Activated T-helper 9 cell treated with anti-CD3 and anti-CD28 coated beads, Interleukin-2, amount 50 U/mL, for 16 hours (primary cell): ENCODE measurements at regions not wholly inside any gene's neighbourhood (a gene's known extent, or its start where the extent isn't known, plus 50 kb on each side); places are given as distances from the start of the nearest gene placed in this dataset.

Source experiments
- DNase-seq: peaks from one replicate; pipeline ENCODE4 v3.0.0-alpha.2; 2020; ENCODE audit warnings: low read depth

DNA sequence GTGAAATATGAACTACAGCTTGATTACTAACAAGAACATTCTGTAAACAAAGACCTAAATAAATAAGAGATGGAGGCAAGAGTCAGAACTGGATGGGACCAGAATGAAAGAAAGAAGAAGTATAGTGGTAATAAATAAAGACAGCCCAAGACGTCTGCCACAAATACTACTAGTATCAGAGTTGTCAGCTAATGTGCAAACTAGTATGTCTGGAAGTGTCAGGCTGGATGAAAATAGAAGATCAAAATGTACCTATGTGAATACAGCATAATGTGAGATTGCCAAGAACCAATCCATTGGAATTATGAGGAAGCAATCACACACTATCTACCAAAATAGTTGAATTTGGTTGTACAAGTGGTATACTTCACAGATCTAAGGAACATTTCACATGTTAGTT lies 353.0 kb downstream of the BTG1 start:
- no peak for DNase-seq

DNA sequence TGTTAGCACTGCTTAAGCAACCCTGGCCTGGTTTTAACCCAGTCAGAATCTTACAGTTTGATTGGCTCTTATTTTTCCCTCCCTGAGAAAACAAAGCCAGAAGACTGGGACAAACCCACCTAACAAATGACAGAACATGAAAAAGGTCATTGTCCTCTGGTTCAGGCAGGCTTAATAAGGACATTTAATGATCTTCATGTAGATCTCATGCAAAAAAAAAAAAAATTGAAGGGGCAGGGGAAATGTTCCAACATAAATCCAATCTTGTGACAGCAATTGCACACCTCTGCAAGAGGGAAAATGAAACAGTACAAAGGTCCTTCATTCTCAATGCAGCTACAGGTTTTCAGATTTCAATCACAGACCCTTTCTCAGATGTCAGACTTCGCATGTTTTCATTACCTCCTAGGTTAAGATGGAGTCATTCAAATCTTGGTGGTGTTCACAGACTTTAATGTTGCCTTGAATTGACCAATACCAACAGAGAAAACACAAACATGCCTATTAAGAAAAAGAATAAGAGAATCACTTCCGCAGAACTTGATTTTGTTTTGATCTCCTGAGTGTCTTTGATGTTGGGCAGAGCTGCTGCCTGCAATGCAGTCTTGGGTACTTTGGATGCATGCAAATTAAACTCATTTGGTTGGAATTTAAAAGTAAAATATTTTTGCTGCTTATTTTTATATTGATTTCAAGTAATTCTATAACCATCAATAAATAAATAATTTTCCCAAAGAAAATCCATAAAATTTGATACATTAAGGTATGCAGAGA lies 359.0 kb downstream of the BTG1 start:
- DNase-seq = no peak

DNA sequence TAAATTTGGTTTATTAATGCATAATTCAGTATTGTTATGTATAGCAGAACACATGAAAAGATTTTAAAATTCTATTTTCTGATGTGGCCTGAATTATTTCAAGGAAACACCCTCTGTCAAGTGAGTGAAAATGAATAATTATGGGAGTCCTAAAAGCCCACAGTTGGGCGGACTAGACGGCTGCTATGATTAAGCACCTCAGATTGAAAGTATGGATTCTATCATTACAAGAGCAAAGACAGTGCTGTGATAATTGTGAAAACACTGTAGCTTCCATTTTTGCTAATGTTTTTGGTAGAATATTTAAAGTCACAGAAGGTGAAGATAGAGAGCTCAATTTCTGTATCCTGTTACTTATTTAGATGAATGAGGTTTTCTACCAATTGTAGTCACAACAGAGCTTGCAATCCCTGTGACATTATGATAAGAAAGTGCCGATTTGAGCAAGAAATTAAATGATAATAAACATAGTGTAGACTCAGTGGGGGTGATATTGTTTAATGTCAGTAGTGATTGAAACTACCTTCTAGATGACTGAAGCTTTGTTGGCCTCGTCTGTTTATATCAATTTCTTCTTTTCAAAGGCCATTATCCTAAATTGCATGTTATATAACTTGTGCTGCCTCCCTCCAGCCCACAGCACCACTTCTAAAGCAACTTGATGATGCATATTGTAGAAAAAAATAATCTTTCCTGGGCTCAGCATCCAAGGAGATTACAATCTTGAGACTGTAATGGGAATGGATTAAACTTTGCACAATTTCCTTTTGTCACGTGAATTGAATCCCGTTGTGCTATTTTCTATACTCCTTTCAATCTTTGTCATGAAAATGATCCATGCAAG lies 359.8 kb downstream of the BTG1 start:
- DNase-seq = no peak

DNA sequence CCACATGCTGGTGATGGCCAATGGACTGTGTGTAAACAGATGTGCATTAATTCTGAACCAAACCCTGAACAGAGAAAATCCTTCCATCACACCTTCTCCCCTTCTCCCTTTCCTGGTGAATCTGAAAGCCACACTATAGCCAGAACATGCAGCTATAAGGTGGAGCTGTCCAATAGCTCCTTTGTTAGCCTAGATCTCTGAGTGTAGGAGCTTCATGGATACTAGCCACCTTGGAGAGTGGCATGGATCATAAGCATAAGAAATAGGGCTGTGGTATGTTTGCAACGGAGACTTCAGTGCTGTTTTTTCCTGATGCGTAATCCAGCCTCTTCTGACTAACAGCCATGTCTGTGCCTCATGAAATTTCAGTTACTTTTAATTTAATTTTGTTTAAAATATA lies 364.5 kb downstream of the BTG1 start:
- DNase-seq = no peak

DNA sequence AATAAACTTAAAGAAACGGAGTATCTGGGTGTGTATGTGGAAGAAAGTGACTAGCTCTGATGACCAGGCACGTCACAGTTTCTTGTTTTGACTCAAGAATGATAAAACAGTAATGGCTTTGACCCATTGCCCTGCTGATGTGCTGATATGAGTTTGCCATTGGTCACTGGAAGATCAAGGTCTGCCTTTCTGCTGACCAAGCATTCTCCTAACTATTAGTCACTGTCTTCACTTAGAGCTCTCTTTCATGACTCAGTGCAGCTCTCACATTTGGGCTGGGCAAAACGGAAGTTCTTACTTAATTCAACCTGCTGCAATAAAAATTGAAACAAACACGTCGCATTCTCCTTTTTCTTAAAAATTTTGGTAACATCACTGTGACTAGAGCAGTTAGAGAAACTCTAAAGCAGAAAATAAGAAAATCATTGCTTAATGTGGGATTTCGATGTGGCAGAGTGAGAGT lies 366.7 kb downstream of the BTG1 start:
- peak; percentile 15 for DNase-seq

DNA sequence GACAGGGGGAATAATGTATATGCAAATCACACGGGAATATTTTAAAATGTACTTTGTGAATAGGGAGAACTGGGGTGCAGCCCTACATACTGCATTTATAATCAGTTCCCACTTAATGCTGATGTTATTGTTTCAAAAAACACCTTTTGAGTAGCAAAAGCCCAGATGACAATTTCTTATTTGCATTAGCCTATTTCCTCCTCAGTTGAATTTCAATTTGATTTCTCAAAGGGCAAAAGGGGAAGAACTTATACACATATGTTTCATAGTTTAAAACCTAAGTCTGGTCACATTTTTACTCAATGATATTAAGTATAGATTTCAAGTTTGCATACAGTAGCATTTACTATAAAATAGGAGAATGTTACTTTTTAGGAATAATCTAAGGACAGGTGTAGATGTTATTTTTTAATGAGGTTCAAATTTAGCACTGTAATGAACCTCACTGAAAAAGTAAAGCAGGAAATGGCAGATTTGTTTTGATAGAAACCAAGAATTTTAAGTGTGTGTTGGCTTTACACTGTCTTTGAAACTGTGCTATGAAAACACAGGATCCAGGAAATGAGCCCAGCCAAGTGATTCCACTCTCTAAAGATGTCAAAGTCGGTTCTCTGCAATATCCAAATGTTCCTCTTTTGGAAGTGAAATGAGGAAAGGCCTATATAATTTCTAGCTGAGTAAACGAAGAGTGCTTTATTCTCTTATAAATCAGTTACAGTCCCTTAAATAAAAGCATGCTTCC lies 367.4 kb downstream of the BTG1 start:
- no peak for DNase-seq

DNA sequence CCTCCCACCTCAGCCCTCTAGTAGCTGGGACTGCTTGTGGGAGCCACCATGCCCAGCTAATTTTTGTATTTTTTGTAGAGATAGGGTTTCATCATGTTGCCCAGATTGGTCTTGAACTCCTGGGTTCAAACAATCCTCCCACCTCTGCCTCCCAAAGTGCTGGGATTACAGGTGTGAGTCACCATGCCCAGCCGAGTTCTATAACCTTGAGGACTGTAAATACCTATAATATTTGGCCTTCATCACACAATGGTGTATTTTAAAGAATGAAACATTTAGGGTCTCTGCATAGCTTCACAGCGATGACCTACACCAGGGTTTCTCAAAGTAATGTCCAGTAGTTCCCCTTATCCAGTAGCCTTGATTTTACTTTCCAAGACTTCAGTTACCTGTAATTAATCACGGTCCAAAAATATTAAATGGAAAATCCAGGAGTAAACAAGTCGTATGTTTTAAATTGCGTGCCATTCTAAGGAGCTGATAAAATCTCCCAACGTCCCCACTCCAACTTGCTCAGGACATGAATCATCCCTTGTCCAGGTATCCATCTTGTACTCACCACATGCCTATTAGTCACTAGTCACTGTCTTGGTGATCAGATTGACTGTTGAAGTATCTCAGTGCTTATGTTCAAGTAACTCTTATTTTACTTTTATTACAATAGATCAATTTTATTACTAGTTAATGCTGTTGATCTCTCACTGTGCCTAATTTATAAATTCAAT lies 368.2 kb downstream of the BTG1 start:
- no peak for DNase-seq

DNA sequence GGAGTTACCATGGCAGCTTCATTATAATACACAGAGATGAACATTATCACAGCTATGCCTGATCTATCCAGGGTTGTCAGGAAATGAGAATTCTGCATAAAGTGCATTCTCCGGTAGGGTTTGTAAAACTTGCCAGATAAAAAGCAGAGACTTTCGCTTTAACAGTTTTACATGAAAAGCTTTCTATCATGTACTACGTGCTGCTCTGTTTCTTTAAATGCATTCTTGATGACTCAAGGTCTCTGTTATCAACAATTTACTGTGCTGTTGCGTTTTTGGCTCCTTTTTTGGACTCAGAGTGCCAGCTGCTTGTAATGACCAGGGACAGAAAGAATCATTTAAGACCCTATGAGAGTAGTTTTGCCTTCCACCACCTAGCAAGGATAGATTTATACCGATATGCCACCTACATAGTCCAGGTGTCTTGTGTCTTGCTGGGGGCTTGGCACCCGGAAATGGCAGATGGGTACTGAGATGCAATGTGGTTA lies 371.2 kb downstream of the BTG1 start:
- DNase-seq = no peak

DNA sequence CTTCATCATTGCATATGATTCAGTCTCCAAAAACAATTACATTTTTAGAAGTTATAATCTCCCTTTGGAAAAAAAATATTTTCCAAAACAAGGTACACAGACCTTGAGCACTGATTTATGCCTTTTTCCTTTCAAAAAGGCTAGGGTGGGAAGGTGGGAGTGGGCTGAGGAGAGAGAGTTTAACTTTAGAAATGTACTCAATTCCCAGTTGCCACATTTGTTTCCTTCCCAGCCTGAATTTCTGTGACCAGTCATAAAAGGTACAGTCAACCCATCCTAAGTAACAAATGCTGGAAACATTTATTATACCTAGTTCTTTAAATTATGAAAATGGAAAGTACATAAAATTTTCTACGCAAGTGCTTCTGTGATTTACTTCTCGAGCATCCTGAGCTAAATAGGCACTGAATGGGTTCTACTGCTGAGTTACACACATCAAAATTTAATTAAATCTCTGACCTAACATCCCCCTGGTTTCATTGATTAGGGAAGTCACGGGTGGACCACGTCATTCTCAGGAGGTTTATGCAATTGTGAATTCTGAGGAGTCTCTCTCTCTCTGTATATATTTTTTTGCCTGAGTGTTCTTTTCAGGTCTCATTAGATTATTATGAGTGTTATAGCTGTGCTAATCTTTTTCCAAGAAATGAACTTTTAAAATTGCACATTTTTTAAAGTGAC lies 371.8 kb downstream of the BTG1 start:
- DNase-seq = no peak

DNA sequence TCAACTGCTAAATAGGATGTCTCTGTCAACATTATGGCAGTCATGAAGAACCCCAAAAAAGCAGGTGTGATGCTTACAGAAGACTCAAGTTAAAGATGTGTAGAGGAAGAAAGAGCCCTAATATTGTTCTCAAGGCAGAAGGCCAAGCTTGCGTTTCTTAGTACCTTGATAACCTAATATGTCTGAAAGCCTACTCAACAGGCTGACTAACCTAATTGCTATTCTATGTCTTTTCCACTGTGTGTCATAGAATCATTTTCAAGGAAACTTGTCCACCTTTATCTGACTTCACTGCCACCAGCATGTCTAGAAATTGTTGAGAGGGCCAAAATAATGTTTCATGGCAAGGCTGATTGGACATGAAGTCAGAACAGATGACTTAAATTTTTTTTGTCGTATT lies 373.2 kb downstream of the BTG1 start:
- DNase-seq = no peak

DNA sequence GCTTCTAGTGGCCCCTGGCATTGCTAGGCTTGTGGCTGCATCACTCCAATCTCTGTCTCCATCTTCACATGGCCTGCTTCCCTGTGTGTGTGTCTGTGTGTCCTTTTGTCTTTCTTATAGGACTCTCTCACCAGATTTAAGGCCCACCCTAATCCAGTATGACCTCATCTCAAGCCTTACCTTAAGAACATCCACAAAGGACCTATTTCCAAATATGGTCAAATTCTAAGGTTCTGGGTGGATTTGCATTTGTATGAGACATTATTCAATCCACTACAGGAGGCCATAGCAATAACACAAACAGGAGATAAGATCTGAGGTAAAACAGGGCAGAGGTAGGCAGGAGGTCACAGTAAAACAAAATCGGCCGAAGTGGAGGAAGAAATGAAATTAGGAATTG lies 375.9 kb downstream of the BTG1 start:
- no peak for DNase-seq

DNA sequence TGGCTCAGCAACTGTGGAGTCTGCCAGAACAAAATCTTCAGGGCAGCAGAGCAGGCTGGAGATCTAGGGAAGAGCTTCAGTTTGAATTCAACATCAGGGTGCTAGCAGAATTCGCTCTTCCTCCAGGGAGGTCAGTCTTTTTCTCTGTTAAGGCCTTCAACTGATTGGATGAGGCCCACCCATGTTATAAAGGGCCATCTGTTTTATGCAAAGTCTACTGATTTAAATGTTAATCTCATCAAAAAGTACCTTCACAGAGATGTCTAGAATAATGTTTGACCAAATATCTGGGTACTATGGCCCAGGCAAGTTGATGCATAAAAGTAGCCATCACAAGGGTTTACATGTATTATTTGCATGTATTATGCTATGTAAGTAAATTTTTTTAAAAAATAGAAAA lies 378.4 kb downstream of the BTG1 start:
- no peak for DNase-seq

DNA sequence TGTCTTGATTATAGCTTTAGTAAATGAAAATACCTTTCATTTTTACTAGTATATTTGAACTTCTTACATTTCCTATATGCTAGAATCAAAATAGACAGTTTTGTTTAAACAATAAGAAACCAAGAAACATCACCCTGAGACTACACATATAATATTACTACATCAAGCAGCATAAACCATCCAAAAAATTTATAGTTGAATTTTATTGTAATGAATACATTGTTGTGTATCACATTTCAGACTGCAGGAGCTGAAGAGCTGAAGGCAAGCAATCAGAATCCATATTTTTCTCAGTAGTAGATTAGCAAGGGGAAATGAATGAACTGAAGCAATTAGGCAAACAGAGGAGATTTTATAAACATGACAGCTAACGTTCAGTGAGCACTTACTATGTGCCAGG lies 379.2 kb downstream of the BTG1 start:
- no peak for DNase-seq

DNA sequence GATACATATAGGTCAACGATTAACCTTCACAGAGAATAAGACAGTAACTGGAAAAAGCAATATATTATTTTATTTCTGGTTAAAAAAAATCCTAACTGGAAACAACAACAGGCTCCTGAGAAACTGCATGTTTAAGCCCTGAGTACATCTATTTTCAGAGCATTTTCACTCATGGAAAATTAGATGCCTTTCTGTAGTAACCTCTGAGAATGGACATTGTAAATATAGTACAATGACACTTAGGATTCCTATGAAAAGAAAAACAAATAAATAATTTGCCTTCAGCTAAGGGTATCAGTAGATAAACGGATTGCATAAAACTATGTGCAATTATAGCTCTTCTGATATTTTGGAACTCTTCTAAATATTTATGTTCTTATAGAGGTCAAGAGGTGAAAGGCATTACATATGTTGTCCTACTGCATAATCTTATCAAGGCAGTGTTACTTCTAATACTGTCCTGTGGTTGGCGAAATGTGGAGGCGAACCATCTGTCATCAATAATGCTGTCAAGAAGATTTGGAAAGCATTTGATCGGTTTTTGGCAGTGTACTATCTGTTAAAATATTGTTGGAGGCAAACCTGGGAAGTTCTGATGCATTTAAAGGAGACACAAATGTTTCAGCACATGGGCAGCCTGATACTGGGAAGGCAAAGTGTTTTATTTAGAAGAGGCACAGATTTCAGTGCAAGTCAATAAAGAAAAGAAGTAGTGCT lies 381.8 kb downstream of the BTG1 start:
- no peak for DNase-seq

DNA sequence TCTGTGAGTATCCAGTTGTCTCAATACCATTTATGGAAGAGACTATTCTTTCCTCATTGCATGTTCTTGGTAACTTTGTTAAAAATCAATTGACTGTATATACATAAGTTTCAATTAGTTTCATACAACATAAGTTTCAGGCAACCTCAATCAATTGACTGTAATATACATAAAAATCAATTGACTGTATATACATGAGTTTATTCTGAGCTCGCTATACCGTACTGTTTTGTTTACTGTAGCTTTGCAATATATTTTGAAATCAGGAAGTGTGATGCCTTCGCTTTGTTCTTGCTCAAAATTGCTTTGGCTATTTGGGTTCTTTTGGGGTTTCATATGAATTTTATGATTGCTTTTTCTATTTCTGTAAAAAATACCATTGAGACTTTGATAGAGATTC lies 392.0 kb downstream of the BTG1 start:
- no peak for DNase-seq

DNA sequence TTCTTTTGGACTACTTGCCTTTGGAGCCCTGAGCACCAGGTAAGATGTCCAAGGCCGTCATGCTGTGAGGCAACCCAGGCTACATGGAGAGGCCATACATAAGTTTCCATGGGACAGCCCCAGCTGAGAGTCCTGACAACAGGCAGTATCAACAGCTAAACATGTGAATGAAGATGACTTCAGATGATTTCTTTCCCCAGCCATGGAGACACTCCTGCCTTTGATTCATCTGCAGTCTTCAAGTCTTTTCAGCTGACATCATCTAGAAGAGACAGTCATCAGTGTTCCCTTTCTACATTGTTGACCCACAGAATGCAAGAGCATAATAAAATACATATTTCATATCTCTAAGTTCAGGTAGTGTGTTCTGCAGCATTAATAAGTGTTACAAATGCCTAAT lies 398.7 kb downstream of the BTG1 start:
- DNase-seq = no peak

DNA sequence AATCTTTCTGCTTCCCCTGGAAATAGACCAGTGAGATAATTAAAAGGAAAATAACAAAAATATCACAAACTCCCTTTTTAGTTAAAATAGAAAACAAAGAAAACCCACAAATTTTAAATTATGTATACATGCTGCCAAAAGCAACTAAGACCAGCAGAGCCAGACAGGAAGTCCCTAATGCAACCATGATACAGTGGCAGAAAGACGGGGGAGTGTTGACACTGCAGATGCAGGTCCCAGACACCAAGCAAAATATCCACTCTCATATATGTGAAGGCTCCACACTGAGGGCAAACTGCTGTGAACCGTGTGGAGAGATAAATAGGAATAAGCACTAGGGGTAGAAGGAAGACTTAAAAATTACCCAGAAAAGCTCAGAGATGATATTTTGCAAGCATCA lies 401.0 kb downstream of the BTG1 start:
- DNase-seq = no peak

DNA sequence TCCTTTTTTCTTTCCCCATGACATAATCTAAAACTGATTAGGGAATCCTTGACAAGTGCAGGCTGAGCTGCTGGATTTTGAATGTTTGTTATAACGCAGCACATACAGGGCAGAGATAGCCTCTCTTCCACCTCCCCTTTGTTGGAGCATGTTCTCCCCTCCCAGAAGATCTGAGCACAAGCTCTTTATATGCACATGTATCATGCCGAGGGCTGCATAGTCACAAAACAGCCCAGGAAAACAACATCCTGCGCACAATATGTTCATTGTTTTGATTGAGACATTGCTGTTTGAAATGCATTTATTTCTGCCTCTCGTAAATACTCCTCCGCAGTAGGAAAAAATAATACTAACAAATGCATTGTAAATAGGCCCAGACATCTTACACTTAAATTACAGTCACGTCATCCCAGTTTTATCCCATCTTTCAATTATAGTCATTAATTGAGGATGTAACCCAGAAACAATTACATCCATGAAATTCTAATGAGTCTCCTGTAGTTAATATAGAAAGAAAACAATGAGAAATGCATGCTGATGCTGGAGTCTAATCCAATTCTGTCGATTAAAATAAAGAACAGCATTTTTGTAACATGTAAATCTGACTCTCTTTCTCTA lies 401.8 kb downstream of the BTG1 start:
- no peak for DNase-seq

DNA sequence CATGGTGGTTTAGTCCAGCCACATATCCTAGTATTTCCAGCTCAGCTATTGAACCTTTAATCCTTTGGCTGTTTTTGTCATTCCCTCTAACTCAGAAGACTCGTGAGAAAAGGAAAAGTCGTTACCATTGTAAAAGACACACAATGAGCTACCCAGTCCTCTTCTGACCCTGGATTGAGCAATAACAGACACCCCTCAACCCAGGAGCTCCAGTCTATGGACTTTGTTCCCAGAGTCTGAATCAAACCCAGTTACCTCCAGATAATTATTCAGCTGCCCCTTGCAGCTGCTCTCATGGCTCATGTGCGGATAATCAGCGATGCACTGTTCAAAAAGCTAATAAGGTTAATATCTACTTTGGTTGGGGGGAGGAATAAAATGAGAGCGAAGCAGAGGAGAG lies 402.4 kb downstream of the BTG1 start:
- no peak for DNase-seq

DNA sequence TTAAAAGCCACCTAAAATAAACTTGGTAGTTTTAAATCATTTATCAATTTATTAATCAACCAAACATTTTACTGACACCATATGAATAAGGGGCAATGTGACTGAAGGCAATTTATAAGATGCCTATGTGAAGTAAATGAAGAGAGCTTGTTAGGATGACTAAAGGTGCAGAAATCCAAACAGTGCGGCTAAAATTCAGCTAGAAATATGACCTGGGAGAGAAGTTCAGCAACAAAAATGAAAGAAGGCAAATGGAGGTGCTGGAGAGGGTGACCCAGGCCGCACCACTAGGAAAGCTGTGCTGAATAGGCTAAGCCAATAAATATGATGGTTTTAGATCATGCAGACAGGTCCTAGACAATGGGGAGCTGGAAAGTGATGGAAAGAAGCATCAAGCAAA lies 403.7 kb downstream of the BTG1 start:
- no peak for DNase-seq
